Parathyroid adenoma (tissue), 2 donors: ENCODE measurements at regions not wholly inside any gene's neighbourhood (a gene's known extent, or its start where the extent isn't known, plus 50 kb on each side); places are given as distances from the start of the nearest gene placed in this dataset.

ENCODE experiments used
- H2AFZ ChIP-seq: fragments of 300-600 bp; sonication (generic); one replicate; pipeline ENCODE4 v1.7.0; 2017; ENCODE audit warnings: antibody characterized with exemption, mild to moderate bottlenecking
- H3K27ac ChIP-seq: fragments of 300-600 bp; sonication (generic); one replicate; pipeline ENCODE4 v1.7.0; 2017
- H3K27me3 ChIP-seq: fragments of 300-600 bp; sonication (generic); one replicate; pipeline ENCODE4 v1.7.0; 2017; ENCODE audit warnings: low read length; ENCODE audit not compliant: control insufficient read depth, insufficient read depth
- H3K36me3 ChIP-seq: fragments of 300-600 bp; sonication (generic); one replicate; pipeline ENCODE4 v1.7.0; 2017; ENCODE audit warnings: low read length; ENCODE audit not compliant: control insufficient read depth, insufficient read depth
- H3K4me1 ChIP-seq: fragments of 300-600 bp; sonication (generic); one replicate; pipeline ENCODE4 v1.7.0; 2017; ENCODE audit warnings: control low read depth
- H3K4me2 ChIP-seq: fragments of 300-600 bp; sonication (generic); one replicate; pipeline ENCODE4 v1.7.0; 2017; ENCODE audit warnings: low read length
- H3K4me3 ChIP-seq: fragments of 300-600 bp; sonication (generic); one replicate; pipeline ENCODE4 v1.7.0; 2017; ENCODE audit warnings: low read depth, low read length
- H3K79me2 ChIP-seq: fragments of 300-600 bp; sonication (generic); one replicate; pipeline ENCODE4 v1.7.0; 2017; ENCODE audit warnings: control low read depth
- H3K9ac ChIP-seq: fragments of 300-600 bp; sonication (generic); one replicate; pipeline ENCODE4 v1.7.0; 2017; ENCODE audit warnings: mild to moderate bottlenecking
- H3K9me3 ChIP-seq: fragments of 300-600 bp; sonication (generic); one replicate; pipeline ENCODE4 v1.7.0; 2017; ENCODE audit warnings: low read length; ENCODE audit not compliant: control insufficient read depth
- CTCF ChIP-seq: fragments of 300-600 bp; sonication (generic); IDR thresholded peaks from one replicate; pipeline ENCODE4 v1.7.0; 2017; ENCODE audit warnings: antibody characterized with exemption, mild to moderate bottlenecking
- donor health status: primary hyperparathyroidism.

- H3K79me2 ChIP-seq = no peaks in the 10 kb centered on the region
- TF ChIP-seq CTCF = no peak
- no peaks in the 10 kb centered on the region for H3K4me1 ChIP-seq
- H3K27ac ChIP-seq = no peak overlapping the region
- H3K36me3 ChIP-seq = no peaks in the 10 kb centered on the region
- no peaks in the 10 kb centered on the region for H3K27me3 ChIP-seq
- no peaks in the 10 kb centered on the region for H3K9me3 ChIP-seq
- no peak overlapping the region for H3K9ac ChIP-seq
- no peak overlapping the region for H3K4me2 ChIP-seq
- no peak overlapping the region for H3K4me3 ChIP-seq
- no peak overlapping the region for H2AFZ ChIP-seq
Observed at GRCh38 chr20:57909763-57910331, 200.0 kb upstream of the PMEPA1 start.

GRCh38 chr20:57908704-57909630 lies 199.2 kb upstream of the PMEPA1 start:
- Histone ChIP-seq H3K27ac (no peak overlapping the region), H3K27me3 (no peaks in the 10 kb centered on the region), H3K79me2 (no peaks in the 10 kb centered on the region), H3K4me2 (no peak overlapping the region), H3K9ac (no peak overlapping the region), H2AFZ (no peak overlapping the region), H3K4me3 (no peak overlapping the region), H3K4me1 (no peaks in the 10 kb centered on the region), H3K36me3 (no peaks in the 10 kb centered on the region), H3K9me3 (no peaks in the 10 kb centered on the region)
- no peak for TF ChIP-seq CTCF

- Histone ChIP-seq H3K9ac (no peak overlapping the region), H2AFZ (no peak overlapping the region), H3K4me2 (no peak overlapping the region), H3K79me2 (no peaks in the 10 kb centered on the region), H3K36me3 (no peaks in the 10 kb centered on the region), H3K4me1 (no peaks in the 10 kb centered on the region), H3K4me3 (no peak overlapping the region), H3K27ac (no peak overlapping the region), H3K27me3 (no peaks in the 10 kb centered on the region), H3K9me3 (no peaks in the 10 kb centered on the region)
- TF ChIP-seq CTCF = no peak
Observed at GRCh38 chr20:57908226-57908625, 198.4 kb upstream of the PMEPA1 start.

GRCh38 chr20:57907131-57908000 lies 197.6 kb upstream of the PMEPA1 start:
- Histone ChIP-seq H3K36me3 (no peaks in the 10 kb centered on the region), H2AFZ (no peak overlapping the region), H3K27me3 (no peaks in the 10 kb centered on the region), H3K9ac (no peak overlapping the region), H3K79me2 (no peaks in the 10 kb centered on the region), H3K4me1 (no peaks in the 10 kb centered on the region), H3K4me2 (no peak overlapping the region), H3K27ac (no peak overlapping the region), H3K9me3 (no peaks in the 10 kb centered on the region), H3K4me3 (no peak overlapping the region)
- TF ChIP-seq CTCF = no peak
